PC-9 (cell line): ENCODE measurements at regions not wholly inside any gene's neighbourhood (a gene's known extent, or its start where the extent isn't known, plus 50 kb on each side); places are given as distances from the start of the nearest gene placed in this dataset.

ENCODE experiments used
- EZH2 ChIP-seq: fragments of 200-600 bp; sonication (generic); IDR thresholded peaks from 2 replicates; pipeline ENCODE4 v1.8.0; 2017; ENCODE audit warnings: antibody characterized with exemption, low read depth
- TF ChIP-seq, protein P1 (sequence below): fragments of 200-600 bp; sonication (generic); conservative IDR thresholded peaks from 2 replicates; pipeline ENCODE4 v1.6.1; 2017; ENCODE audit warnings: mixed run types, antibody characterized with exemption, mild to moderate bottlenecking, moderate library complexity

DNA sequence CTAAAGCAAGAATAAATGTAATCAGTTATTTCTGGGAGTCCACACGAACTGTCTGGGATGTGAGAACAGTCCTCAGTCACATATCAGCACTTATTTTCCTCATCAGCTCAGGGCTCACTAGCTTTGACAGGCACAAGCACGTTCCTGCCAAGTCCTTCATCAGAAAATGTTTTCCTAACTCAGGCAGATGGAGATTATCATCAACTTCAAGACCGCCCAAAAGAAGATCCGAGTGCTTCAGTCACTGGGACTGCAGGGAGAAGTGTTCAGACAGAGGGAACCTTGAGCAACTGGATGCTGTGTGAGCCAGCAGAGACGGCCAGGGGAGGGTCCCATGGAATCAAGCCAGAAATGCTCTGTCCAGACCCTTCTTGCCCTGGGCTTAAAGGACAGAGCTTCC is 189.4 kb downstream of the NXNL2 start:
- TF ChIP-seq, protein P1, sequence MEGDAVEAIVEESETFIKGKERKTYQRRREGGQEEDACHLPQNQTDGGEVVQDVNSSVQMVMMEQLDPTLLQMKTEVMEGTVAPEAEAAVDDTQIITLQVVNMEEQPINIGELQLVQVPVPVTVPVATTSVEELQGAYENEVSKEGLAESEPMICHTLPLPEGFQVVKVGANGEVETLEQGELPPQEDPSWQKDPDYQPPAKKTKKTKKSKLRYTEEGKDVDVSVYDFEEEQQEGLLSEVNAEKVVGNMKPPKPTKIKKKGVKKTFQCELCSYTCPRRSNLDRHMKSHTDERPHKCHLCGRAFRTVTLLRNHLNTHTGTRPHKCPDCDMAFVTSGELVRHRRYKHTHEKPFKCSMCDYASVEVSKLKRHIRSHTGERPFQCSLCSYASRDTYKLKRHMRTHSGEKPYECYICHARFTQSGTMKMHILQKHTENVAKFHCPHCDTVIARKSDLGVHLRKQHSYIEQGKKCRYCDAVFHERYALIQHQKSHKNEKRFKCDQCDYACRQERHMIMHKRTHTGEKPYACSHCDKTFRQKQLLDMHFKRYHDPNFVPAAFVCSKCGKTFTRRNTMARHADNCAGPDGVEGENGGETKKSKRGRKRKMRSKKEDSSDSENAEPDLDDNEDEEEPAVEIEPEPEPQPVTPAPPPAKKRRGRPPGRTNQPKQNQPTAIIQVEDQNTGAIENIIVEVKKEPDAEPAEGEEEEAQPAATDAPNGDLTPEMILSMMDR: no peak
- TF ChIP-seq EZH2: no peak
